HL-60 (cell line): ENCODE measurements at regions not wholly inside any gene's neighbourhood (a gene's known extent, or its start where the extent isn't known, plus 50 kb on each side); places are given as distances from the start of the nearest gene placed in this dataset.

Experiments used
- POLR2AphosphoS5 ChIP-seq: IDR thresholded peaks from 2 replicates; pipeline ENCODE4 v1.6.1; 2012; ENCODE audit warnings: low read depth
- SPI1 ChIP-seq: IDR thresholded peaks from 2 replicates; pipeline ENCODE4 v1.6.1; 2012; ENCODE audit warnings: low read depth, mild to moderate bottlenecking, borderline replicate concordance
- TF ChIP-seq, protein P1 (sequence below): IDR thresholded peaks from 2 replicates; pipeline ENCODE4 v1.6.1; 2012; ENCODE audit warnings: low read depth; ENCODE audit not compliant: insufficient replicate concordance
- TF ChIP-seq, protein P2 (sequence below): IDR thresholded peaks from one replicate; pipeline ENCODE4 v1.5.1; 2011; ENCODE audit warnings: low read length, control low read depth, inconsistent platforms; ENCODE audit not compliant: insufficient read depth

DNA sequence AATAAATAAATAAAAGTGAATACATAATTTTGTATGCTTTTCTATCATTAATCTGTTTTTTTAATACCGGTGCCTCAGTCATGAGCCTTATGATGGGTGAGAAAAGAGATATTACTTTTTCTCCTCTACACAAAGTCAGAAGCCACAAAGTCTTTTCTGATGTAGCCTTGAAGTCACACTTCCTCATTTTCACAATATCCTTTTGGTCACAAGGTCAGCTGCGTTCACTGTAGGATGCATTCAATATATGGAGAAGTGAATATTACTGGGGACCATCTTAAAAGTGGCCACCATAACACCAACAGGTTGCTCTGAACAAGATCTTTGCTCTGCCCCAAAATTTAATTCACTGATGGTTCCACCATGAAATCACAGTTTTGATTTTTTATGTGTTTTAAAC is 83.3 kb upstream of the TNR start:
- TF ChIP-seq, protein P1, sequence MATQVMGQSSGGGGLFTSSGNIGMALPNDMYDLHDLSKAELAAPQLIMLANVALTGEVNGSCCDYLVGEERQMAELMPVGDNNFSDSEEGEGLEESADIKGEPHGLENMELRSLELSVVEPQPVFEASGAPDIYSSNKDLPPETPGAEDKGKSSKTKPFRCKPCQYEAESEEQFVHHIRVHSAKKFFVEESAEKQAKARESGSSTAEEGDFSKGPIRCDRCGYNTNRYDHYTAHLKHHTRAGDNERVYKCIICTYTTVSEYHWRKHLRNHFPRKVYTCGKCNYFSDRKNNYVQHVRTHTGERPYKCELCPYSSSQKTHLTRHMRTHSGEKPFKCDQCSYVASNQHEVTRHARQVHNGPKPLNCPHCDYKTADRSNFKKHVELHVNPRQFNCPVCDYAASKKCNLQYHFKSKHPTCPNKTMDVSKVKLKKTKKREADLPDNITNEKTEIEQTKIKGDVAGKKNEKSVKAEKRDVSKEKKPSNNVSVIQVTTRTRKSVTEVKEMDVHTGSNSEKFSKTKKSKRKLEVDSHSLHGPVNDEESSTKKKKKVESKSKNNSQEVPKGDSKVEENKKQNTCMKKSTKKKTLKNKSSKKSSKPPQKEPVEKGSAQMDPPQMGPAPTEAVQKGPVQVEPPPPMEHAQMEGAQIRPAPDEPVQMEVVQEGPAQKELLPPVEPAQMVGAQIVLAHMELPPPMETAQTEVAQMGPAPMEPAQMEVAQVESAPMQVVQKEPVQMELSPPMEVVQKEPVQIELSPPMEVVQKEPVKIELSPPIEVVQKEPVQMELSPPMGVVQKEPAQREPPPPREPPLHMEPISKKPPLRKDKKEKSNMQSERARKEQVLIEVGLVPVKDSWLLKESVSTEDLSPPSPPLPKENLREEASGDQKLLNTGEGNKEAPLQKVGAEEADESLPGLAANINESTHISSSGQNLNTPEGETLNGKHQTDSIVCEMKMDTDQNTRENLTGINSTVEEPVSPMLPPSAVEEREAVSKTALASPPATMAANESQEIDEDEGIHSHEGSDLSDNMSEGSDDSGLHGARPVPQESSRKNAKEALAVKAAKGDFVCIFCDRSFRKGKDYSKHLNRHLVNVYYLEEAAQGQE = no peak
- TF ChIP-seq, protein P2, sequence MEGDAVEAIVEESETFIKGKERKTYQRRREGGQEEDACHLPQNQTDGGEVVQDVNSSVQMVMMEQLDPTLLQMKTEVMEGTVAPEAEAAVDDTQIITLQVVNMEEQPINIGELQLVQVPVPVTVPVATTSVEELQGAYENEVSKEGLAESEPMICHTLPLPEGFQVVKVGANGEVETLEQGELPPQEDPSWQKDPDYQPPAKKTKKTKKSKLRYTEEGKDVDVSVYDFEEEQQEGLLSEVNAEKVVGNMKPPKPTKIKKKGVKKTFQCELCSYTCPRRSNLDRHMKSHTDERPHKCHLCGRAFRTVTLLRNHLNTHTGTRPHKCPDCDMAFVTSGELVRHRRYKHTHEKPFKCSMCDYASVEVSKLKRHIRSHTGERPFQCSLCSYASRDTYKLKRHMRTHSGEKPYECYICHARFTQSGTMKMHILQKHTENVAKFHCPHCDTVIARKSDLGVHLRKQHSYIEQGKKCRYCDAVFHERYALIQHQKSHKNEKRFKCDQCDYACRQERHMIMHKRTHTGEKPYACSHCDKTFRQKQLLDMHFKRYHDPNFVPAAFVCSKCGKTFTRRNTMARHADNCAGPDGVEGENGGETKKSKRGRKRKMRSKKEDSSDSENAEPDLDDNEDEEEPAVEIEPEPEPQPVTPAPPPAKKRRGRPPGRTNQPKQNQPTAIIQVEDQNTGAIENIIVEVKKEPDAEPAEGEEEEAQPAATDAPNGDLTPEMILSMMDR = no peak
- peak; percentile 97 for TF ChIP-seq SPI1
- no peak for TF ChIP-seq POLR2AphosphoS5
